HG02763 (cell line): ENCODE measurements at regions not wholly inside any gene's neighbourhood (a gene's known extent, or its start where the extent isn't known, plus 50 kb on each side); places are given as distances from the start of the nearest gene placed in this dataset.

ENCODE experiments used
- ATAC-seq: cut with Tn5 transposase; IDR thresholded peaks from one replicate; pipeline ENCODE4 v1.9.1; 2021; ENCODE audit warnings: mild to moderate bottlenecking, moderate library complexity; ENCODE audit not compliant: unreplicated experiment

DNA sequence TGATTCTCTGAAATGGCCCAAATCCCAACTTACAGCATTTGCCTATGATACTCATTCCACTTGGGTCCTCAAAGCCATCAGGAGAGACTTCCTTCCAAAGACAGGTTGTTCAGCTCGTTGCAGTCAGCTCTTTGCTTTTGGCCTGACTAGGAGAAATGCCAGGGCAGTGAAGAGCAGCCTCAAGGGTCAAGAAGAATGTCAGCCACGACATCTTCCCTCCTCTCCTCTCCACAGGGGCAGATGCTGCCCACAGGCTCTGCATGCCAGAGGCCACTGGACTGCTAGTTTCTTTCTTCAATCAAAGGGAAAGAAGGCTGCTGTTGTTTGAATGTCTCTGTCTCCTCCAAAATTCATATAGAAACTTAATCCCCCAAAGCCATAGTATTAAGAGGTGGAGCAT lies 201.7 kb upstream of the PFN2 start:
- no peak for ATAC-seq

DNA sequence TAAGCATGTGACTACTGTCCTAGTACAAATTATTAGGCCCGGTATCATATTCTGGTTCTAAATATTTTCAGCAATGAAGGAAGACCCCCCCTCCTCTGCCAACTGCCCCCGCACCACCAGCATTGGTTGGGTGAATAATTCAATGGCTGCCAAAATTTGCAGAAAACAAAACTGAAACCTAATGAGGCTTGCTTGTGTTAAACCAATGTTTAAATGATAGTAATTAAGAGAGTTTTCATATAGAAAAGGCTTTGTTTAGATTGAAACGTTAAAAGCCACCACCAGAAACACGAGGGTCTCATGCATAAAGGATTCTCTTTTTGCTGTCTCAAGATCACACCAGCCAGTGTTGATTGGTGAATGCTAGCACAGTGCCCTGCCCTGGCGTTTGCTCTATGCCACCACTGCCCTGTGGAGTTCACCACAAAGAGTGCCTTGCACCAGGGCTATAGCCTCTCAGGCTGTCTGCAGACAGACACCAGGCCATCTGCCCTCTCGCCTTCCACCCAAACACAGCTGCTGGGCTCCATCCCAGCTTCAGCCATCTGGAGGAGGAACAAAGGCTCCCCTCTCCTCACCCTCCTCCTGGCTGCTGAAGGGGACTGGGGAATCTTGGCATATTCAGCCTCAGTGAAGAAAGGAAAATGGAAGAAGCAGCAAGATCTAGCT lies 200.3 kb upstream of the PFN2 start:
- ATAC-seq = no peak

GRCh38 chr3:150169330-150169940 lies 198.7 kb upstream of the PFN2 start:
- ATAC-seq = no peak

DNA sequence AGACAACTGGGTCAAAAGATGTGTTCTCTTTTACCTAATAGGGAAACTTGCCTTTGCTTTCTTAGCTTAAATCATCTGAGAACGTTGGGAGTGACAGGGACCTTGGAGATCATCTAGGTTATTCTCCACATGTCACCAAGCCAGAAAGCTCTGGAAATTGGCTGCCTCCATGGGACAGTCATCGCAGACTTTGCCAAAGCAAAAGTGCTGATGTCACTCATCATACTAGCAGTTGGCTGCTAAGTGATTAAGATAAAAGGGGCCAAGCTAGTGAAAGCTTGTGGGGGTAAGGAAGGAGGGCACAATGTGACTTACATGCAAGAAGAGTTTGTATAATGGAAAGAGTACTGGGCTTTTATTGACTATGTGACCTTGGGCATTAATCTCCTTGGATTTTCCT lies 198.0 kb upstream of the PFN2 start:
- no peak for ATAC-seq

- ATAC-seq = no peak
These were observed 194.8 kb upstream of the PFN2 start for GRCh38 chr3:150165396-150166094.

GRCh38 chr3:150161011-150161410 lies 190.3 kb upstream of the PFN2 start:
- no peak for ATAC-seq

GRCh38 chr3:150158943-150159625 lies 188.4 kb upstream of the PFN2 start:
- ATAC-seq = no peak

DNA sequence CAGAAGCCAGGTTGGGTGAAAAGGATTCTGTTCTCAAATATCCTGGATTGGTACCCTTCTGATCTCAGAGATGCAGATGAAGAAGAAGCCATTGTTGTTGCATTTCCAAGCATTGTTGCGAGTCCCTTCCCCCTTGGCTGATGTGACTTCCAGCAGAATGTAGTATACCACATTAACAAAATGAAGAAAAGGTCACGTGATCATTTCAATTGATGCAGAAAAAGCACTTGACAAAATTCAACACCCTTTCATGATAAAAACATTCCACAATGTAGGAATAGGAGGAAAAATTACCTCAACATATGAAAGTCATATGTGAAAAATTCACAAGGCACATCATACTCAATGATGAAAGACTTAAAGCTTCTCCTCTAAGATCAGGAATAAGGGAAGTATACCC lies 181.9 kb upstream of the PFN2 start:
- ATAC-seq = no peak

- no peak for ATAC-seq
These were observed 179.9 kb upstream of the PFN2 start for GRCh38 chr3:150150633-150151032.

DNA sequence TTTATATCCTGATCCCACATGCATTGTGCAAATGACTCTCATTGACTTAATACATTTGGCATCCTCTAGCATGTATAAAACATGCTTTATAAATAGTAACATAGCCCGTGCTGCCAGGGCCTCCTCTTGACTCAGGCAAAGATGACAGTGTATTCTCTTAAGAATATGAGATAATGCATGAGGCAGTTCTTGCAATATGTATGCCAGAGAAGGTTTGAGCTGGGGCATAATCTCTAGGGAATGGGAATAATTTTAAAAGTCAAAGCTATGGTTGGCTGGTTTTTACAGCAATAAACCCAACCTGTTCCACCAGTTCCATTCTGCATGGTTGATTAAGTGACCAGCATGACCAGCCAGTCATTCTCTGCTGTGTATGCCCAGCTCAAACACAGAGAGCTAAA lies 179.0 kb upstream of the PFN2 start:
- ATAC-seq = no peak

GRCh38 chr3:150148227-150148626 lies 177.5 kb upstream of the PFN2 start:
- ATAC-seq = no peak

GRCh38 chr3:150147776-150148175 lies 177.1 kb upstream of the PFN2 start:
- no peak for ATAC-seq

- no peak for ATAC-seq
These were observed 176.5 kb upstream of the PFN2 start for GRCh38 chr3:150146991-150147761.

GRCh38 chr3:150145659-150146058 lies 175.0 kb upstream of the PFN2 start:
- ATAC-seq = no peak

GRCh38 chr3:150144191-150144708 lies 173.6 kb upstream of the PFN2 start:
- ATAC-seq = no peak

DNA sequence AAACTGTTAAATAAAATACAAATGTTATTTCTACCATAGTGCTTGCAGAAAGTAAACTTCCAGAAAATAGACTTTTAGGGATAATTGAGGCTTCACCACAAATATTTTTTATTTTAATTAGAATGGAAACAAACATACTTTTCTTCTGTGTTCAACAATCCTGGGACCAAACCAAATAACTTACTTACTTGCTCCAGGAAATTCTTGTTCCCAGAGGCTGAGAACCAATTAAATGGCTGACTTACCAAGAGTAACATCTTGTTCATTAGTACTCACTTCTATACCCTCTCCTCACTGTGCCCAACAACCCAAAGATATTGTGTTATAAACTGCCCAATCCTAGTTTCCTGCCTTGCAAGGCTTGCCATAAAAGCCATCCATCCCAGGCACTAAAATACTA lies 172.2 kb upstream of the PFN2 start:
- ATAC-seq = no peak

DNA sequence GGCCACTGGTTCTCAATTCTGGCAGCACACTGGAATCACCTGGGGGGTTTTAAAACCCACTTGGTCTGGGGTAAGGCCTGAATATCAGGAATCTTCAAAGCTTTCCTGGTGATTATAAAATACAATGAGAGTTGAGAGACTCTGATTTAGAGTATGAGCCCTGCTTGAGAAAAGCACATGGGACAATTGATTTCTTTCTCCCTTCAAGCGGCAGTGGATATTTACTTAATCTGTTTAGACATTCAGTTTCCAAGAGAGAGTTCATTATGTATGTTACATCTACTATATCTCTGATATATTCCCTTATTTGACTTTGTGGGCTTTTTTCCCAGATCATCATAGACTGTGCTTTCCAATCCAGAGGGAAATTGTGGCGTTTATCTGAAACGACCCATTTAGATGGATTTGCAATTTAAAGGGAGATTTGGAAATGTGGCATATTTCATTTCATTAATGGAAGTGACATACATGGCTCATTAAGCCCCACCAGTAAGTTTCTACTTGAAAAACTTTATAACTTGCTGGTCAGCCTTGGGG lies 171.2 kb upstream of the PFN2 start:
- no peak for ATAC-seq

DNA sequence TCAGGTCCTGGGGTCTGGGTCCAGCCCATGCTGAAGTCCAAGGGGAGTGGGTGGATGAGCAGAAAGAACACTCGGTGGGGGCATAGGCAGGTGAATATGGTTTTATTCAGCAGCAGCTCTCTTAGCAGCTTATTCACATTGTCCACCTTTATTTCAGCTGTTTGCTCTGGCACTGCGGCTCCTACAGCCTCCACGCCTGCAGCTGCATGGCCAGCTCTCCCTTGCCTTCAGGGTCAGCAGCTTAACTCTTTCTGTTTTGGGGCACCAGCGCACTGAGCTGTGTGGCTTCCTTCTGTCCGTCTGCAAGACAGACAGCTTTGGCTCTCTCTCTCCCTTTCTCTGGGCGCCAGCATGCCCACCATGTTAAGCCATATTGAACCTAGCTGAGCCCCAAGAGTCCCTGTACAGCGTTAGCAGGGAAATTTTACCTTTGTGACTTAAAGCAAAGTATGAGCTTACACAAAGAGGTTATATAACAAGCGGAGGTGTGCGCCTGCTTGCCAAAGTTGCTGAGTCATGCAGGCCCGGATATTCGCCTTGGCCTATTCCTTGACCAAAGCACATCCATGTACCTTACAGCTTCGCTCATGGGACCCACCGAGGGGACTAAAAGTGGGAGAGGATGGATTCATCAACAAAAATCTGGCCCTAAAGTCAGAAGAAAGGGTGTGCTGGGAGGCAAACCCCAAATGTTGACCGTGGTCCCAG lies 170.1 kb upstream of the PFN2 start:
- no peak for ATAC-seq

GRCh38 chr3:150138824-150139223 lies 168.1 kb upstream of the PFN2 start:
- ATAC-seq = no peak

GRCh38 chr3:150136242-150136641 lies 165.5 kb upstream of the PFN2 start:
- no peak for ATAC-seq
